Neural cell (in vitro differentiated cells): ENCODE measurements at regions not wholly inside any gene's neighbourhood (a gene's known extent, or its start where the extent isn't known, plus 50 kb on each side); places are given as distances from the start of the nearest gene placed in this dataset.

Experiments used
- H2AFZ ChIP-seq: fragments of 200-600, 300-800 bp; sonication (generic), shearing (Covaris generic); 2 replicates; pipeline ENCODE4 v1.6.0; 2014; ENCODE audit warnings: low read depth, mild to moderate bottlenecking, antibody characterized with exemption, low read length, moderate library complexity
- H3F3A ChIP-seq: fragments of 200-600 bp; shearing (Covaris generic); 2 replicates; pipeline ENCODE4 v1.6.1; 2016; ENCODE audit warnings: mild to moderate bottlenecking, moderate library complexity, mixed read lengths, antibody characterized with exemption, low read length; ENCODE audit not compliant: insufficient read depth, poor library complexity, severe bottlenecking
- H3K27ac ChIP-seq: fragments of 200-600, 300-800 bp; sonication (generic), shearing (Covaris generic); 2 replicates; pipeline ENCODE4 v1.5.1; 2014; ENCODE audit warnings: mild to moderate bottlenecking, low read length, moderate library complexity
- H3K27me3 ChIP-seq: fragments of 300-800, 200-600 bp; sonication (generic), shearing (Covaris generic); 2 replicates; pipeline ENCODE4 v1.6.0; 2014; ENCODE audit warnings: mild to moderate bottlenecking, low read depth, low read length, moderate library complexity; ENCODE audit not compliant: insufficient read depth
- H3K36me3 ChIP-seq: fragments of 300-800, 200-600 bp; sonication (generic), shearing (Covaris generic); 2 replicates; pipeline ENCODE4 v1.5.1; 2014; ENCODE audit warnings: mild to moderate bottlenecking, antibody characterized with exemption, low read length, moderate library complexity; ENCODE audit not compliant: insufficient read depth
- H3K4me2 ChIP-seq: fragments of 300-800, 200-600 bp; sonication (generic), shearing (Covaris generic); 2 replicates; pipeline ENCODE4 v1.6.0; 2014; ENCODE audit warnings: mild to moderate bottlenecking, low read length
- H3K4me3 ChIP-seq: fragments of 300-800, 200-600 bp; sonication (generic), shearing (Covaris generic); 2 replicates; pipeline ENCODE4 v1.5.1; 2014; ENCODE audit warnings: mild to moderate bottlenecking, low read length, moderate library complexity
- H3K79me2 ChIP-seq: fragments of 200-600 bp; shearing (Covaris generic); replicated peaks from 2 replicates; pipeline ENCODE4 v1.6.0; 2014; ENCODE audit warnings: mild to moderate bottlenecking, low read length, moderate library complexity; ENCODE audit not compliant: insufficient read depth
- H3K9ac ChIP-seq: fragments of 300-800, 200-600 bp; sonication (generic), shearing (Covaris generic); 2 replicates; pipeline ENCODE4 v1.6.1; 2016; ENCODE audit warnings: mild to moderate bottlenecking, low read length, mixed read lengths
- H3K9me2 ChIP-seq: fragments of 200-600 bp; shearing (Covaris generic); 2 replicates; pipeline ENCODE4 v1.6.1; 2016; ENCODE audit warnings: mild to moderate bottlenecking, low read length, mixed read lengths; ENCODE audit not compliant: insufficient read depth
- H3K9me3 ChIP-seq: fragments of 200-600, 300-800 bp; sonication (generic), shearing (Covaris generic); 2 replicates; pipeline ENCODE4 v1.6.1; 2016; ENCODE audit warnings: mild to moderate bottlenecking, mixed run types, low read length, moderate library complexity, mixed read lengths
- H4K20me1 ChIP-seq: fragments of 200-600 bp; shearing (Covaris generic); 2 replicates; pipeline ENCODE4 v1.6.1; 2016; ENCODE audit warnings: mild to moderate bottlenecking, mixed run types; ENCODE audit not compliant: insufficient read depth
- CTCF ChIP-seq: fragments of 450-650 bp; IDR thresholded peaks from 2 replicates; pipeline ENCODE4 v1.5.1; 2014; ENCODE audit warnings: antibody characterized with exemption, mild to moderate bottlenecking, moderate library complexity; ENCODE audit not compliant: poor library complexity, severe bottlenecking
- EP300 ChIP-seq: fragments of 450-650 bp; conservative IDR thresholded peaks from 2 replicates; pipeline ENCODE4 v1.6.1; 2014; ENCODE audit warnings: antibody characterized with exemption, mild to moderate bottlenecking, moderate library complexity; ENCODE audit not compliant: poor library complexity, severe bottlenecking
- EZH2 ChIP-seq: fragments of 200-600, 300-800 bp; shearing (Covaris generic), sonication (generic); IDR thresholded peaks from 2 replicates; pipeline ENCODE4 v1.6.1; 2014; ENCODE audit warnings: antibody characterized with exemption, low read length, borderline replicate concordance, mild to moderate bottlenecking; ENCODE audit not compliant: insufficient read depth, poor library complexity, severe bottlenecking
- MXI1 ChIP-seq: fragments of 450-650 bp; conservative IDR thresholded peaks from 2 replicates; pipeline ENCODE4 v1.6.1; 2014; ENCODE audit warnings: antibody characterized with exemption, mild to moderate bottlenecking; ENCODE audit not compliant: poor library complexity, severe bottlenecking
- POLR2AphosphoS5 ChIP-seq: IDR thresholded peaks from 2 replicates; pipeline ENCODE4 v1.6.1; 2012
- RAD21 ChIP-seq: fragments of 450-650 bp; conservative IDR thresholded peaks from 2 replicates; pipeline ENCODE4 v1.6.1; 2014; ENCODE audit warnings: antibody characterized with exemption, mild to moderate bottlenecking, moderate library complexity
- REST ChIP-seq: IDR thresholded peaks from 2 replicates; pipeline ENCODE4 v1.6.1; 2012; ENCODE audit warnings: borderline replicate concordance
- SMC3 ChIP-seq: fragments of 450-650 bp; conservative IDR thresholded peaks from 2 replicates; pipeline ENCODE4 v1.6.1; 2014; ENCODE audit warnings: antibody characterized with exemption, mild to moderate bottlenecking, moderate library complexity; ENCODE audit not compliant: poor library complexity
- TAF1 ChIP-seq: IDR thresholded peaks from 2 replicates; pipeline ENCODE4 v1.6.1; 2012; ENCODE audit warnings: low read depth

GRCh38 chr11:28877340-28877739 is 769.2 kb downstream of the METTL15 start:
- Histone ChIP-seq H3F3A (no peaks in the 10 kb centered on the region), H2AFZ (no peak overlapping the region), H3K79me2 (no peaks in the 10 kb centered on the region), H3K27ac (no peak overlapping the region), H3K4me2 (no peak overlapping the region), H3K9me3 (no peaks in the 10 kb centered on the region), H3K4me3 (no peak overlapping the region), H3K36me3 (no peaks in the 10 kb centered on the region), H3K9ac (no peak overlapping the region), H4K20me1 (no peaks in the 10 kb centered on the region), H3K27me3 (no peaks in the 10 kb centered on the region), H3K9me2 (no peaks in the 10 kb centered on the region)
- TF ChIP-seq SMC3 (no peak), RAD21 (no peak), EZH2 (no peak), MXI1 (no peak), TAF1 (no peak), REST (no peak), CTCF (no peak), EP300 (no peak), POLR2AphosphoS5 (no peak)

GRCh38 chr11:28874706-28875105 is 766.5 kb downstream of the METTL15 start:
- TF ChIP-seq MXI1 (no peak), EP300 (no peak), SMC3 (no peak), TAF1 (no peak), REST (no peak), RAD21 (no peak), CTCF (no peak), EZH2 (no peak), POLR2AphosphoS5 (no peak)
- Histone ChIP-seq H3F3A (no peaks in the 10 kb centered on the region), H3K36me3 (no peaks in the 10 kb centered on the region), H3K79me2 (no peaks in the 10 kb centered on the region), H3K27ac (no peak overlapping the region), H3K9me2 (no peaks in the 10 kb centered on the region), H3K4me3 (no peak overlapping the region), H2AFZ (no peak overlapping the region), H3K9me3 (no peaks in the 10 kb centered on the region), H3K27me3 (no peaks in the 10 kb centered on the region), H4K20me1 (no peaks in the 10 kb centered on the region), H3K9ac (no peak overlapping the region), H3K4me2 (no peak overlapping the region)
